ENCODE measurements at regions not wholly inside any gene's neighbourhood (a gene's known extent, or its start where the extent isn't known, plus 50 kb on each side); places are given as distances from the start of the nearest gene placed in this dataset.
A peak's percentile ranks its signal among the peaks of the same experiment; 100 is the strongest.

DNA sequence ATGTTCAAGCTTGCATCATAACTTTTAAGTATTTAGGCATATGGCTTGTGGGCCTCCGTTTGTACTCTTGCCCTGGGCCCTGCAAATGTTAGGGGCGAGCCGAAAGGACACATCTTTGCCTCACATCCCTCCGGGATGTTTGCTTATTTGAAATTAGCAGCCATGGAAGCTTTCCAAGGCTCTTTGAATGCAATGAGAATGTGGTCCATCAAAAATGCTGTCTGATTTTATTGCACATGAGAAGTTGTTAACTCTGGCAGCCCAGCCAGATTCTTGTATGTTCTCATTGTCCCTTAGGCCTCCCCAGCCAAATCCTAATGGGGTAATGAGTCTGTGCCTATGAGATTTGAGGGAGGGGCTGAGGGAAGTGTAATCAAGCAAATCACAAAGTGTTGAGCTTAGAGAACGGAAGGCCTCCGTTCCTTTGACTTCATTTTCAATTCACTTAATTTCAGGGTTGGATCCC lies 261.2 kb upstream of the MARCKS start:
- DNase-seq = no peak

DNA sequence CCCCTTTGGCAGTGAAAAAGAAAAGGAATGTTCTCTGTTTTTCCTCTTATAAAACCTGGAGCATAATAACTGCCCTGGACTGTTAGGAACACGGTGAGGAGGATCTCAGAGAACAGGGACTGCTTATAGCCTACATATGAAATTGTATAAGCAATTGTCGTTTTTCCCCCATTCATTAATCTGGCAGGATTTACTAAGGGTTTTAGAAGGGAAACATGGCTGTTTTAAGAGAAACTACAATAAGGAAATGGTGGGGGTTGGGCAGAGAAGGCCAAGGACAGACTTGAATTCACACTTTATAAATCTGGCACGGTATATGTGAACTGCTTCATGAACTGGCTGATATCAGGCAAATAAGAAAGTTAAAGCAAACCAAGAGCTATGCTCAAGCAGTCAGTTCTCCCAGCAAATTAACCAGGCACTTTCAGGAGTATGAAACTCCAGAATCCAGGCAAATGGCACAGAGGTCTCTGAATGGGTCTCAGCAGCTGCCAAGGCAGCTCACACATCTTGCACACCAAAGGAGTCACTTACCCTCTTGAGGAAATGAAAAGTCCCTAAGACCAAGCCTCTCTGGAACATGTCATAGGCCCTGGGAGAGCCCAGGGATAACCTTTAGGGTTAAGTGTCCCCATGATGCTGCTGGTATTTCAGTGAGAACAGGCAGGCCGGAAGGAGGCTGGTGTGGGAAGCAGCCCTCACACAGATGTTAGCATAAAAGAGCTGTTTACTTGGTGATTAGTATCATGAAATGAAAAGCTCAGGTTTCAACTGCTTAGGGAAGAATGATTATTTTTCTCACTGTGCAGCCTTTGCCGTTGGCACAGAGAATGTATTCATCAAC lies 260.5 kb upstream of the MARCKS start:
- no peak for DNase-seq

DNA sequence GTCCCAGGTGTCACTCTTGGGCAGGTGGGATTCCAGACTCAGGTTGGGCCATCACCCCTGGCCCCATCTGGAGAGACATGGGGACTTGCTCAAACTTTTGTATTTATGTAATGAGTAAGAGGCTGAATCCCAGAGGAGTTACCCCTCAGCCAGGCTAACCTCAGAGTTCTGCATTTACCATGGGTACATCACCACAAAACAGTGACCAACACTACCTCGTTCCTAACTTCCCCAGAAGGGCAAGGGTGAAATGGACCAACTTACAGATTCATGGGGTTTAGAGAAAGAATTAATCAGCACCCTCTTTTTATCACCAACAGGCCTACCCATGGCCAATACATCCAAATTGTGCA lies 259.9 kb upstream of the MARCKS start:
- DNase-seq = no peak

DNA sequence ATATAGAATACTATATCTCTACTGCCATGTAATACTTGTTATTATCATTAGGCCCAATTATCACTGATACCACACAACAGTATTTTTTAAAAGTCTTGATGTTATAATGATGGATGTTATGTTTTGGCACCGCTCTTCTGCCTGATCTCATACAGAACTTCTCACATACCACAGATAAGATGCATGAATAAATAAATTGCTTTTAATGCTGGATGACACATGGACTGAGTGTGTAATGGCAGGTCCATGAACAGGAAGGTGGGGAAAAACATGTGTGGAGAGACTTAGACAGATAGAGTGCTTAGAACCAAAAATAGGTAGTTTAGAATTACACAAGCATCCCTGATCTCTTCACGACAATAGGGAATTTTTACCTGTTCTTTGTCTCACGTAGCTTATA lies 258.4 kb upstream of the MARCKS start:
- DNase-seq = no peak

DNA sequence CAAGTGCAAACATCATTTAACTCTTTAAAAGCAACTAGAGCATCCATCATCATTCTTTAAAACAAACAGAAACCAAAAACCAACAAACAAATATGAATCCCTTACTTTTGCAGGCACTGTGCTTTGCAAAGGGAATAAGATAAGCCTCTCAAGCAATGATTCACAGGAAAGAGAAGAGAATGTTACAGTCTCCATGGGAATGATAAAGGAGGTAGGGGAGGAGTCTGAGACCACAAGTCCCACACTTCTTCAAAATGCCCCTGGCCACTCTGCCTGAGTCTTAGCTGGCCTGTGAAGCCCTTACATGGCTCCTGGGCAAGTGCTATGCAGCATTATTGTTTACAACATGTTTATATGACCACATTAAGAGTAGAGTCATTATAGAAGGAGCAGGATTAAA lies 257.7 kb upstream of the MARCKS start:
- no peak for DNase-seq

DNA sequence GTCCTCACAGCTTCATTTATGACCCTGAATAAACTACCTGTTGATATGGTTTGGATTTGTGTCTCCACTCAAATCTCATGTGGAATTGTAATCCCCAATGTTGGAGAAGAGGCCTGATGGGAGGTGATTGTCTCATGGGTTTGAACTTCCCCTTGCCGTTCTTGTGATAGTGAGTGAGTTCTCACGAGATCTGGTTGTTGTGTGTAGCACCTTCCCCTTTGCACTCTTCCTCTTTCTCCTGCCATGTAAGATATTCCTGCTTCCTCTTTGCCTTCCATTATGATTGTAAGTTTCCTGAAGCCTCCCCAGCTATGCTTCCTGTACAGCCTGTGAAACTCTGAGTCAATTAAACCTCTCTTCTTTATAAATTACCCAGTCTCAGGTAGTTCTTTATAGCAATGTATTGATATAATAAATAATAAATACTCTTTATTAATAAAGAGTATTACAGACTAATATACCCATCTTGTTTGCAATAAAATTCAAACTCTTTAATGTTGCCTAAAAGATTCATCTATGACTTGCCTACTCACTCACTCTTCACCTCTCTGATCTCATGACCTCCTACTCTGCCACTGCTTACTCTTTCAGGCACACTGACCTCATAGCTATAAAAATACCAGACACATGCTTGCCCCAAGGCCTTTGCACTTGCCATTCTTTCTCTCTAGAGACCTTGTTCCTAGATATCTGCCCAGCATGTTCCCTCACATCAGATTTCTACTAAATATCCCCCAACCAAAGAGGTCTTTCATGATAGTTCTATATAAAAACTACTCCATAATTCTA lies 256.4 kb upstream of the MARCKS start:
- DNase-seq = no peak

DNA sequence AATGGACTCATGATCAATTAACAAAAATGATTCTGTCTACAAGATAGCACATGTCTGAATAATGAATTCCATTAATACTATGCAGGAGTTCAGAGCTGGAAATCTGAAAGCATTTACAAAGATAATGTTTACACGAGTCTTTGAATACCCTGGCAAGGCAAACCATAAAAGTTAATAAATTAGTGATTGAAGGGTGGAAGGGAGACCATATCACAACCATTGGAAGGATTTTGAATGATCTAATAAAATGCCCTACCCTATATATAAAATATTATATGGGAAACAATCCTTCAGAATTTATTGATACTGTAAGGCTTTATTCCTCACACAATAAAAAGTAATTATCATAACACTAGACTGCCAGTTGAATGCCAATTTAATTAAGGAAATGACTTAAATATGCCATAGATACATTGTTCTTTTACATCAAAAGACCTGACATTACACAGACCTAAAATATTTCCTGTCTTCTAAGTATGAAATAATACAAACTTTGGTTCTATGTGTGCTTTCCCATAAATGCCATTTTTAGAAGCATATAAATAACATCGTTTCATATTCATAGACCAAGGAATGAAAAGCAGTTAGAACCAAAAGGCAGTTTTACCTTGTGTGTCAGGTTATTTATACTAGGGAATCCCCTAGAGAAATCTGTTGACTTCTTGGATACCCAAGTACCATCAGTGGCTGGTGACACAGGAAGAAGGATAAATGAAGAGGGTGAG lies 249.2 kb upstream of the MARCKS start:
- no peak for DNase-seq

DNA sequence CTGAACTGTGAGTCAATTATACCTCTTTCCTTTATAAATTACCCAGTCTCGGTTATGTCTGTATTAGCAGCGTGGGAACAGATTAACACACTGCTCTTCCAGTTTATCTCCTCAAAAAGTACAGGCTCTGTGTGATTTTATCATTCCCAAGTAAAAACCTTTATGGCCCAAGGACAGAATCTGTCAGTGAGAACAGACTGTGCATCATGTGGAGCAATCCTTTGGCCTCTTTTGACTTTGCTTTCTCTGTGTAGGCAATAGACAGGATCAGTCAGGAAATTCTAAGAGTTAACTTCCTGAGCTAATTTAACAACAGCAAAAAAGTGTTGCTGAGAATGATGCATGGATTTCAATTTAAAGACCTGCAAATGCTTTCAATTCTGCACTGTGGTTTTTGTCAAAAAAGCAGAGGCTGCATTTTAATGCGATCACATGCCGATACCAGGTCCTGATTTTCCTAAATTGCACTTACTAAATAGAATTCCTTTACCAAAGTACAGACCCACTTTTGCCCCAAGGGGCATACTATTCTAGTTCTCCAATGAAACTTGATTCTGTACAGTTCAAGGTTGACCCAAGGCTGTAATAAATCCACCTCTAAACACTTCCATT lies 246.7 kb upstream of the MARCKS start:
- DNase-seq = no peak

DNA sequence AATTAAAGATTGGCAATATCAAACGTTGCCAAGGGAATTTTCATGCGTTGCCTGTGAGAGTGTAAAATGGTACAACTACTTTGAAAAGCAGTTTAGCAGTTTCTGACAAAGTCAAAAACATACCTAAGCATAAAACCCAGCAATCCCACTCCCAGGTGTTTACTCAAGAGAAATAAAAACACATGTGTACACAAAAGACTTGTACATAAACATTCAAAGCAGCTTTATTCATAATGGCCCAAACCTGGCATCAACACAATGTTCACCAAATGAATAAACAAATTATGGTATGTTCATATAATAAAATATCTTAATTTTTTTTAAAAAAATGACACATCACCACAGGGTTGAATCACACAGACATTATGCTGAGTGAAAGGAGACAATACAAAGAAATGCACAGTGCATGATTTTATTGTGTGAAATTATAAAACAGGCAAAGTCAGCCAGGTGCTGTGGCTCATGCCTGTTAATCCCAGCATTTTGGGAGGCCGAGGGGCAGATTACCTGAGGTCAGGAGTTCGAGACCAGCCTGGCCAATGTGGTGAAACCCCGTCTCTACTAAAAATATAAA lies 240.4 kb upstream of the MARCKS start:
- no peak for DNase-seq

DNA sequence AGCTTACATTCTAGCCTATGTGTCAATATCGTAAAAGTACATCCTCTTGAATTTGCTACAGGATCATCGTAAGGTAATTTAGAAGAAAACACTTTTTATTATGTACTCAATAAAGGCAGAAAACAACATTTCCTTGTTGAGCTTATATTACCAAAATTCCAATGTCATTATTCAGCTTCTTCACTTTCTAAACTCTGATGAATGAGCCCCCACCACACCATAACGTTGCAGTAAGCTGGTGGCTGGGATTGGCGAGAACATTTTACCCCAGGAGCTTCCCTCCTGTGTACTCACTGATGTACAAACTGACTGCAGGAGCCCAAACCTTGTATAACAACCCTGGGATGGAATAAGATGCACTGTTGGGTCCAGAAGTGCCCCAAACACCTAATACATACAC lies 238.1 kb upstream of the MARCKS start:
- DNase-seq = no peak

DNA sequence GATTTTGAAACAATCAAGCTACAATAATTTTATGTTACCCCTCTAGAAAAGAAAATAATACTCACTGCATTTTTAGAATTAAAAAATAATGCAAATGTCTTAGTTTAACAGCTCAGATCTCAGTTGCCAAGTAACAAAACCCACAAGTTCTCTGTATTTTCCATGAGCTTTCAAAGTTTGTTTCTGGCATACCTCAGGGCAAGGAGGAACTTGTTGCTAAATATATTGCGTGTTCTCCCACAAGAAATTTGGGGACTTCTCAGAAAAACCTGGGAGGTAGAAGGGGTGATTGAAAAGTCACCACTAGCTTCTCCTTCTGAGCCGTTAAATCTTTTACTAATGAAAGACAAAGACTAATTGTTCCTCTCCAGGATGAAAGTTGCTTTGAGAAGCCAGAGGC lies 236.8 kb upstream of the MARCKS start:
- DNase-seq = no peak

DNA sequence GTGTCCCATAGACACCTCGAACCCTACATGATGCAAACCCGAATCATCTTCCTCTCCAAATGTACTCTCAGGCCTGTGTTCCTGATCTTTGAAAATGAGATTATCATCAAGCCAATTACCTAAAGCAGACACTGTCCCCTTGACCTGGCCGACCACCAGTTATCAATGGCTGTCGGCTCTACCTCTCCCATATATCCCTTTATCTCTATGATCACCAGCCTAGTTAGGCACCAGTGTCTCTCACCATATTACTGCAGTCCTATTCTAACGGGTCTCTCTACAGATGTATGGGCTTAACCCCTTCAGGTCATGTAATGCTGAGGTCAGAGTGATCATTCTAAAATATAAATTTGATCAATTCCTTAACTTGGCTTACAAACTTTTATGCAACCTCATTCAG lies 234.9 kb upstream of the MARCKS start:
- no peak for DNase-seq

DNA sequence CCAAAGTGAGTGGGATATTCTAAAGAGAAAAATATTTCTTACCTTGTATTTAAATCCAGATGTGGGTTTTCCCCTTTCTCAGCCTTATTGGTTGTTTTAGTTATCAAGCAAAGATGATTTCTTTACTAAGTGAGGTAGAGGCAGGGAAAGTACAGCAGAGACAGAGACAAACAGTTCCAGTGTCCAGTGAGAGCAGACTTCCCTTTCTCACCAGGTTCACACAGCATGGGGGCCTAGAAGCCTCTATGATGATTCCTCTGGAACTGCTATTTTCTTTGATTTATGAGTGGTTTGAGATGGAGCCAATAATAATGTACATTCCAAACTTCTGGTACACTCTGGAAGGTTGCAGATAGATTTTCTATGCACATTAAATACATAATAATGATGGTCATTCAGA lies 234.0 kb upstream of the MARCKS start:
- DNase-seq = no peak

DNA sequence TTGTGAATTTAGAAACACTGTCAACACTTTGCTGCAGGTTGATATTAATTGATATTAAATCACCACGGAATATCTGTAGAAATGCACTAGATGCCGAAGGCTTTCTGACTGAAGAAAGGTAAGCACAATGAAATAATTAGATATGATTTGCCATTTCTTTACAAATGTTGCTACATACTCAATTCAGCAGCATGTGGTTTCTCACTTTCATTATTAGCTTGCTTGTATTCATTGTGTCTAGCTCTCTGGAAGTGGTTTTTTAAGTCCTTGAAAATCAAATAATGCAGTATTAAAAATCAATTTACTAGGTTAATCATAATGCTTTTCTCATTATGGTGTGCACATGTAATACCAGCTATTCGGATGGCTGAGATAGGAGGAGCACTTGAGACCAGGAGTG lies 231.3 kb upstream of the MARCKS start:
- peak in 1 of 5 experiments; percentile 70 for DNase-seq

DNA sequence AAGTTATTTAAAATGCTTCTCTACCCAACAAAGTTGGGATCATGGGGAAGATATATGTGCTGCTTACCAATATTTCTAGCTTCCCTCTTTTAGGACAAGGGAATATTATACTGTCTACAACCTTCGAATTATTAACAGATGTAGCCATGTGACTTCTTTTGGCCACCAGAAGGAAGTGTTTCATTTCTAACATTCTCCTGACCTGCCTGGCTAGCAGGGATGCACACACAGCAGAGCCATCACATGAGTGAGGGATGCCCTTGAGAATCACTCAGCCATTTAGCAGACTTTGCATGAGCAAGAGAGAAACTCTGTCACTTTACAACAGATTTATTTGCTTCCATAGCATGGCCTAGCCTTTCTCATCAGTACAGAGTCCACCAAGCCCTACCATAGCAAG lies 230.7 kb upstream of the MARCKS start:
- DNase-seq = no peak

DNA sequence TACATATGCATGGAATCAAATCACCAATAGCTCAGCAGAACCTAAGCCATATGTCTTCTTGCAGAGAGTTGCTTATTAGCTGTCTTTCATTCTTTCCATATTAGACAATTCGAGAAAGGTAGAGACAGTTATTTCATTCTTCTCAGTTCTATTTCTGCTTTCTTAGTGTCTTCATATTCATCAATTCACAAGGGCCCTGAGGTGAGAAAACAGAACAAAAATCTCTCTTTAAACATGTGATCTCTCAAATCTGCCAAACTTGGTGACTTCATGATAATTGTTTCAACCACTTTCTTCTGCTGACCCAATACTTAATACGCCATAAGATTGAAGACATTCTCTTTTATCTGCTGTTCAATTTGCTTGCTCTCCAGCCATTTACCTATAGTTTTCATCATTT lies 229.7 kb upstream of the MARCKS start:
- no peak for DNase-seq

DNA sequence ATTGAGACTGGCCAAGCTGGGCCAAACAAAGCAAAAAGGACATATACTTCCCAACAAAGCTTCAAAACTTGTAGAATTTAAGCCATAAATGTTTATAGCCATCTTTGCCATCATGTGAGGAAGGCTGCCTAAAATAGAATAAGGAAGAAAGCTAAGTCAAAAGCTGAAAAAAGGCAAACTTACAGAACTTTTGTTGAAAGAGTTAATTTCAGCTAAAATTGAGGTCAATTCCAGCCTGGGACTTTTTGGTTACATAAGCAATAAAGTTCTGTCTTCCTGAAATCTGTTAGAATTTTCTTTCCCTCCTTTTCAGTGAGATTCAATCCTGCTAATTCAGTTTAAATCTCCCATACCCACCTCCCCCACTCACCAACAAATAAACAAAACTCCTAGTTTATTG lies 227.9 kb upstream of the MARCKS start:
- no peak for DNase-seq

DNA sequence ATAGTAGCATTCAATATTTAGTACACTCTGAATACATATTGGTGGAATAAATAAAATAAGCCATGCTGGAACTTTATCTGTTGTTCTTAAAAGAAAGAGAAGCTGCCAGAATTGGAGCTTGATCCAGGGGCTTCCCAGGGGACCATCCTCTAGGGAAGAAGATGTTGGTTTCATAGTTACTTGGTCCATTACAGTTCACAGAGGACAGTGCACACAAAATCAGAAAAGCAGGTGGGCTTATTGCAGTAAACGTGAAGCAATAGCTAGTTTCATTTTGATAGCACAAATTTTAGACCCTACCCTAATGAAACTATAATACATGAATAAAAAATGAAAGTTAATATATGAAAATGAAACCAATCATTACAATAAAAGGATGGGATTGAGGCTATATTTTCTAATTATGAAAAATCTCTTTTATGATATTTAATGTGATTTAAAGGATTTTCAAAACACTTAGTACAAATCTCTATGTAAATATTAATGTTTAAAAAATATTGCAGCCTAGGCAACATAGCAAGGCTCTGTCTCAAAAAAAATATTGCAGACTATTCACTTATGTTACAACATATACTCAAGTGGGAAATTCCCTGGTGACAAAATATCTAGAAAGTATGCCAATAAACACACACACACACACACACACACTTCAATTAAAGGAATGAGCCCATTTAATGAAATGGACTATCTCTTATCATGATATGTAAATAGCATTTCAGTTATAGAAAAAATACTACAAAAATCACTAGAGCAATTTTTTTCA lies 227.0 kb upstream of the MARCKS start:
- no peak for DNase-seq

DNA sequence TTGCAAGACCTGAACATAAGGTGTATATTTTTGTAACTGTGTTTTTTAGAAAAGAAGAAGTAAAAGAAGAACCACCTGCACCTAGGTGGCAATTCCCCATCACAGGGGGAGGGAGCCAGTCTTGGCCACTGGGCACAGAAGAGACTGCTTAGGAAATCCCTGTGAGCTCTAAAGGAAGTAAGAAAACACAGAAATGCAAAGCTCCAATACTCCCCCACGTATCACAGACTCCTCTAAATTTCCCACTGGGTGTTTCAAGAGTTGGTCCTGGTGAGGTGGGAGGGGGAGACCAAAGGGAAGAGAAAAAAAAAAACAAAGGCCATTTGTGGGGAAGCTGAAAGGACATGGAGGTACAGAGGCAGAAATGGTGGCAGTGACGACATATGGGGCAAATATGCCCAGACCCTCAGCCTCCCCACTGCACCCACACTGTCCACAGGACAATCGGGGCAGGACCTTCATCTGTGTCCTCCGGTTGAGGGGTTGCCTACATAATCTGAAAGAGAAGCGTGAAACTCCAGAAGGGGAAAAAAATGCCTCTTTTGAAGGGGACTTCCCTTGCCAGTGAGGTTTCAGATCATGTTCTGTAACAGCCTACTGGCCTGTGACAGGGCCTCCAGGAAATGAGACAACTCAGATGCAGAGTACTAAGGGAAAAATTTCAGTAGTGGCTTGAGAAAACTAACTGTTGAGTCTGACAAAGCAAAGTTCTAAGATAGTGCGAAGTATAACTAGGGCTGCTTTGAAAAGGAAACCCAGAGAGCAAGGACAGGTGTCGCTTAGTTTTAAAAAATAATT lies 226.2 kb upstream of the MARCKS start:
- DNase-seq = peak in 1 of 5 experiments; percentile 82

DNA sequence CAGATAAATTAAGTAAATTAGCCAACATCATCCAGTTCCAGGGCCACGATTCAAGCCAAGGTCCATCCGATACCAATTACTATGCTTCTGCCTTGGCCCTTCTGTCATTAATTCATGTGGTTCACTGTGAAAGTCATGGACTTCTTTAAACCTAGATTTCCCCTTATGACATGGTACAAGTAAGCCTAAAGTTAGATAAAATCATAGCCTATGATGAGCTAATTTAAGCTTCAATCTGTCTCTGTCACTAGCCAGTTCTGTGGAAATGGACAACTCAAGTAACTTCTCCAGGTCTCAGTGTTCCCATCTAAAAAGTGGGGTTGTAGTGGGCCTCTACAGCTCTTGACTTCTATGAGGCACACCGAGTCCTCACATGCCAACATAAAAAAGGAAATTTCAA lies 225.5 kb upstream of the MARCKS start:
- peak in 1 of 5 experiments; percentile 23 for DNase-seq
